OCI-LY3 (cell line): ENCODE measurements at regions not wholly inside any gene's neighbourhood (a gene's known extent, or its start where the extent isn't known, plus 50 kb on each side); places are given as distances from the start of the nearest gene placed in this dataset.

Experiments
- EZH2phosphoT487 ChIP-seq: fragments of 200-600 bp; shearing (Covaris generic); IDR thresholded peaks from 2 replicates; pipeline ENCODE4 v1.6.1; 2018; ENCODE audit warnings: antibody characterized with exemption, mixed run types, low read depth
- TF ChIP-seq, protein P1 (sequence below): fragments of 200-600, 300-600 bp; sonication (generic); IDR thresholded peaks from 2 replicates; pipeline ENCODE4 v1.5.1; 2014; ENCODE audit warnings: antibody characterized with exemption, low read length, low read depth

GRCh38 chr1:29812408-29813135 lies 576.2 kb downstream of the PTPRU start:
- TF ChIP-seq, protein P1, sequence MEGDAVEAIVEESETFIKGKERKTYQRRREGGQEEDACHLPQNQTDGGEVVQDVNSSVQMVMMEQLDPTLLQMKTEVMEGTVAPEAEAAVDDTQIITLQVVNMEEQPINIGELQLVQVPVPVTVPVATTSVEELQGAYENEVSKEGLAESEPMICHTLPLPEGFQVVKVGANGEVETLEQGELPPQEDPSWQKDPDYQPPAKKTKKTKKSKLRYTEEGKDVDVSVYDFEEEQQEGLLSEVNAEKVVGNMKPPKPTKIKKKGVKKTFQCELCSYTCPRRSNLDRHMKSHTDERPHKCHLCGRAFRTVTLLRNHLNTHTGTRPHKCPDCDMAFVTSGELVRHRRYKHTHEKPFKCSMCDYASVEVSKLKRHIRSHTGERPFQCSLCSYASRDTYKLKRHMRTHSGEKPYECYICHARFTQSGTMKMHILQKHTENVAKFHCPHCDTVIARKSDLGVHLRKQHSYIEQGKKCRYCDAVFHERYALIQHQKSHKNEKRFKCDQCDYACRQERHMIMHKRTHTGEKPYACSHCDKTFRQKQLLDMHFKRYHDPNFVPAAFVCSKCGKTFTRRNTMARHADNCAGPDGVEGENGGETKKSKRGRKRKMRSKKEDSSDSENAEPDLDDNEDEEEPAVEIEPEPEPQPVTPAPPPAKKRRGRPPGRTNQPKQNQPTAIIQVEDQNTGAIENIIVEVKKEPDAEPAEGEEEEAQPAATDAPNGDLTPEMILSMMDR, result no peak
- TF ChIP-seq EZH2phosphoT487, result no peak
